A673 (cell line): ENCODE measurements at regions not wholly inside any gene's neighbourhood (a gene's known extent, or its start where the extent isn't known, plus 50 kb on each side); places are given as distances from the start of the nearest gene placed in this dataset.

Experiments
- BruUV-seq: library from RNA; stranded (reverse); fragments of 400-500 nt; replicated peaks from 2 replicates; lab custom pipeline; 2021; lab: Mats Ljungman, UMichigan
- CTCF ChIA-PET: fragments of 300-600 bp; sonication (Branson Sonifier 250); formaldehyde crosslinking; loops from one replicate; lab custom pipeline; 2022; ENCODE audit warnings: antibody characterized with exemption; lab: Charles Lee
- POLR2A ChIA-PET: fragments of 300-600 bp; sonication (Branson Sonifier 250); formaldehyde crosslinking; loops from one replicate; lab custom pipeline; 2022; ENCODE audit warnings: antibody characterized with exemption; ENCODE audit not compliant: low non-redundant PET; lab: Charles Lee
- DNase-seq: peaks from one replicate; pipeline ENCODE4 v3.0.0-alpha.2; 2015; ENCODE audit warnings: low spot score
- H3K27ac ChIP-seq: fragments of 200-600 bp; sonication (generic); 2 replicates; pipeline ENCODE4 v1.5.1; 2016; ENCODE audit warnings: mixed run types, low read depth, mild to moderate bottlenecking, mixed read lengths, antibody characterized with exemption, low read length; ENCODE audit not compliant: poor library complexity, severe bottlenecking
- H3K27me3 ChIP-seq: fragments of 200-600 bp; sonication (generic); replicated peaks from 2 replicates; pipeline ENCODE4 v1.6.1; 2017; ENCODE audit warnings: mixed run types, low read depth, mild to moderate bottlenecking, mixed read lengths, antibody characterized with exemption, low read length; ENCODE audit not compliant: insufficient read depth, poor library complexity
- H3K36me3 ChIP-seq: fragments of 200-600 bp; sonication (generic); 2 replicates; pipeline ENCODE4 v1.6.1; 2016; ENCODE audit warnings: mixed run types, mild to moderate bottlenecking, mixed read lengths, antibody characterized with exemption, low read length; ENCODE audit not compliant: insufficient read depth, poor library complexity, severe bottlenecking
- H3K4me1 ChIP-seq: fragments of 200-600 bp; sonication (generic); 2 replicates; pipeline ENCODE4 v1.6.1; 2017; ENCODE audit warnings: mixed run types, mild to moderate bottlenecking, mixed read lengths, antibody characterized with exemption, low read length; ENCODE audit not compliant: insufficient read depth, poor library complexity, severe bottlenecking
- H3K4me3 ChIP-seq: fragments of 200-600 bp; sonication (generic); 2 replicates; pipeline ENCODE4 v1.5.1; 2016; ENCODE audit warnings: low read depth, mixed run types, mild to moderate bottlenecking, mixed read lengths, low read length; ENCODE audit not compliant: poor library complexity, severe bottlenecking
- H3K9me3 ChIP-seq: fragments of 200-600 bp; sonication (generic); 2 replicates; pipeline ENCODE4 v1.6.1; 2016; ENCODE audit warnings: mixed run types, low read depth, mild to moderate bottlenecking, mixed read lengths, antibody characterized with exemption, low read length; ENCODE audit not compliant: poor library complexity, severe bottlenecking
- EZH2 ChIP-seq: fragments of 200-600 bp; sonication (generic); IDR thresholded peaks from 2 replicates; pipeline ENCODE4 v1.6.1; 2017; ENCODE audit warnings: borderline replicate concordance, low read depth, mild to moderate bottlenecking, mixed read lengths, antibody characterized with exemption, low read length; ENCODE audit not compliant: poor library complexity, severe bottlenecking
- intact Hi-C: fragments of 100-400 bp; cut with micrococcal nuclease; formaldehyde crosslinking; loops from one replicate; pipeline ENCODE4 v1.10.0; 2022; ENCODE audit not compliant: unreplicated experiment
- TF ChIP-seq, protein P1 (sequence below): fragments of 300-800, 200-600 bp; sonication (generic); conservative IDR thresholded peaks from 2 replicates; pipeline ENCODE4 v1.5.1; 2017; ENCODE audit warnings: low read depth, mild to moderate bottlenecking, antibody characterized with exemption, low read length, moderate library complexity, mixed read lengths

DNA sequence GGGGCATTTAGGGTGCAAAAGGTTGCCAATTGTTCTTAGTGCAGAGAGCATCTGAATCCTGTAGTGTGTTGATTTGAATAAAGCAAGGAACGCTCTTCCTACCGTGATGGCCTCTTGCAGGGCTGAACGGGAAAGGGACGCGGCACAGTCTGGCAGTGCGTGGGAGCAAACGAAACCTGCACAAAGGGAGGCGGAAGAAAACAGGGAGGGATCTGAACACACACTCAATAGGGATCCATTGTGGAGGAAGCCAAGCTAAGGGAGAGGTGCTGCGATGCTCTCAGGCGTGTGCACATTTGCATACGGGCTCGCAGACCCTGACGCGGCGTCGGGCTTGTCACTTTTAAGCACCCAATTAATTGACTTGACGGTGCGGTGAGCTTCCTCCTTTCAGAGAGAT is 414.0 kb upstream of the IRX1 start:
- H3K36me3 ChIP-seq: no peaks in the 10 kb centered on the region
- intact Hi-C loops: no loop called here
- TF ChIP-seq EZH2: no peak
- TF ChIP-seq, protein P1, sequence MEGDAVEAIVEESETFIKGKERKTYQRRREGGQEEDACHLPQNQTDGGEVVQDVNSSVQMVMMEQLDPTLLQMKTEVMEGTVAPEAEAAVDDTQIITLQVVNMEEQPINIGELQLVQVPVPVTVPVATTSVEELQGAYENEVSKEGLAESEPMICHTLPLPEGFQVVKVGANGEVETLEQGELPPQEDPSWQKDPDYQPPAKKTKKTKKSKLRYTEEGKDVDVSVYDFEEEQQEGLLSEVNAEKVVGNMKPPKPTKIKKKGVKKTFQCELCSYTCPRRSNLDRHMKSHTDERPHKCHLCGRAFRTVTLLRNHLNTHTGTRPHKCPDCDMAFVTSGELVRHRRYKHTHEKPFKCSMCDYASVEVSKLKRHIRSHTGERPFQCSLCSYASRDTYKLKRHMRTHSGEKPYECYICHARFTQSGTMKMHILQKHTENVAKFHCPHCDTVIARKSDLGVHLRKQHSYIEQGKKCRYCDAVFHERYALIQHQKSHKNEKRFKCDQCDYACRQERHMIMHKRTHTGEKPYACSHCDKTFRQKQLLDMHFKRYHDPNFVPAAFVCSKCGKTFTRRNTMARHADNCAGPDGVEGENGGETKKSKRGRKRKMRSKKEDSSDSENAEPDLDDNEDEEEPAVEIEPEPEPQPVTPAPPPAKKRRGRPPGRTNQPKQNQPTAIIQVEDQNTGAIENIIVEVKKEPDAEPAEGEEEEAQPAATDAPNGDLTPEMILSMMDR: no peak
- no peak overlapping the region for H3K27ac ChIP-seq
- H3K9me3 ChIP-seq: peaks cover 44% of the 10 kb centered on the region
- ChIA-PET CTCF (no interaction called here), POLR2A (no interaction called here)
- no peaks in the 10 kb centered on the region for H3K27me3 ChIP-seq
- BruUV-seq: no TSS peak
- H3K4me3 ChIP-seq: no peak overlapping the region
- no peak for DNase-seq
- no peaks in the 10 kb centered on the region for H3K4me1 ChIP-seq

DNA sequence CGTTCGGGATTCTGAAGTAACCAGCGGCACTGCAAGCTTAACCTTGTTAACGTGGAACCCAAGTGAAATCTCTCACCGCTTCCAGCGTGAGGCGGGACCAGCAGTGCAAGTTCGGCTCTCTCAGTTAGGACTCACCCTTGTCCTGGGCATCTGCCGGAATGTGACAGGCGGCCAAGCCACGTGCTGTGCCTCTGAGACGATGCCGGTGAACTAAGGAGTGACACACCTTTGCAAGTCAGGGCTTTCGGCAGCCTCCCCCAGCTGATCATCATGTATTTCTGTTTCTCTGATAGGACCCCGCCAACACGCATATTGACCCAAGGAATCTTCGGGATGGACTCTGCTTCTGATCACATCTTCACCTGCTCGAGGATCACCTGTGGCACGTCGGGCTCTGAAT is 415.0 kb upstream of the IRX1 start:
- no peak for TF ChIP-seq EZH2
- TF ChIP-seq, protein P1: no peak
- peaks cover 42% of the 10 kb centered on the region for H3K9me3 ChIP-seq
- H3K27me3 ChIP-seq: no peaks in the 10 kb centered on the region
- no peaks in the 10 kb centered on the region for H3K4me1 ChIP-seq
- DNase-seq: no peak
- no peak overlapping the region for H3K4me3 ChIP-seq
- BruUV-seq: no TSS peak
- CTCF ChIA-PET: no interaction called here
- intact Hi-C loops: no loop called here
- H3K27ac ChIP-seq: no peak overlapping the region
- POLR2A ChIA-PET: no interaction called here
- H3K36me3 ChIP-seq: no peaks in the 10 kb centered on the region

DNA sequence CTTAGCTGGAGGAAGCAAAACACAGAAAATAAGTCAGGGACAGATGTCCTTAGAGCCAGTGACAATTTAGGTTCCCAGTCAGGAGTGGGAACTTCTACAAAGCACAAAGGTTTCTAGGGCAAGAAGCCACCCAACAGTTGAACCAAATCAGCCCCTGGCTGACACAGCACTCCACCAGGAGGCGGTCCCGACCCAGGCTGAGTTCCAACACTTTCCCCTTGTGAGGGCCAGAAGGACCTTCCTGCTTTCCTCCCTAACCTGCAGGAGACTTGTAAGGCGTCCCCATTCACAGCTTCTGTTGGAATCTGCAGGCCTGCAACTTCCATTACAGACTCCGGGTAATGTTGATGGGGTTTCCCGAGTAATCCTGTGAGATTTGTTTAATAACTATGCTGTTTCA is 416.4 kb upstream of the IRX1 start:
- DNase-seq: no peak
- intact Hi-C loops: no loop called here
- Histone ChIP-seq H3K4me1 (no peaks in the 10 kb centered on the region), H3K27me3 (no peaks in the 10 kb centered on the region), H3K36me3 (no peaks in the 10 kb centered on the region), H3K9me3 (peaks cover 35% of the 10 kb centered on the region), H3K4me3 (no peak overlapping the region), H3K27ac (no peak overlapping the region)
- TF ChIP-seq, protein P1: no peak
- no peak for TF ChIP-seq EZH2
- BruUV-seq: no TSS peak
- ChIA-PET CTCF (no interaction called here), POLR2A (no interaction called here)
